ENCODE measurements at regions not wholly inside any gene's neighbourhood (a gene's known extent, or its start where the extent isn't known, plus 50 kb on each side); places are given as distances from the start of the nearest gene placed in this dataset.

- DNase-seq: no peak
Observed at GRCh38 chr6:147869201-147869600, 360.7 kb downstream of the SAMD5 start.

GRCh38 chr6:147869869-147870268, 361.4 kb downstream of the SAMD5 start:
- no peak for DNase-seq

GRCh38 chr6:147870506-147871110, 362.1 kb downstream of the SAMD5 start:
- DNase-seq: no peak

GRCh38 chr6:147872002-147872401, 363.5 kb downstream of the SAMD5 start:
- DNase-seq: no peak

- no peak for DNase-seq
Observed at GRCh38 chr6:147873816-147874215, 365.3 kb downstream of the SAMD5 start.

GRCh38 chr6:147874322-147874721, 365.8 kb downstream of the SAMD5 start:
- DNase-seq: no peak

GRCh38 chr6:147879031-147879580, 370.6 kb downstream of the SAMD5 start:
- no peak for DNase-seq

- DNase-seq: no peak
Observed at GRCh38 chr6:147881432-147881831, 372.9 kb downstream of the SAMD5 start.

- no peak for DNase-seq
Observed at GRCh38 chr6:147888374-147888773, 379.9 kb downstream of the SAMD5 start.

GRCh38 chr6:147891671-147892070, 383.2 kb downstream of the SAMD5 start:
- DNase-seq: no peak

GRCh38 chr6:147892476-147892875, 384.0 kb downstream of the SAMD5 start:
- no peak for DNase-seq

GRCh38 chr6:147895272-147895671, 386.8 kb downstream of the SAMD5 start:
- DNase-seq: no peak

GRCh38 chr6:147900247-147900830, 391.8 kb downstream of the SAMD5 start:
- DNase-seq: no peak

GRCh38 chr6:147903321-147903720, 394.8 kb downstream of the SAMD5 start:
- no peak for DNase-seq

GRCh38 chr6:147903931-147904330, 395.4 kb downstream of the SAMD5 start:
- no peak for DNase-seq

GRCh38 chr6:147904416-147904815, 395.9 kb downstream of the SAMD5 start:
- no peak for DNase-seq

- DNase-seq: no peak
Observed at GRCh38 chr6:147905711-147906110, 397.2 kb downstream of the SAMD5 start.

- no peak for DNase-seq
Observed at GRCh38 chr6:147906361-147906760, 397.9 kb downstream of the SAMD5 start.

GRCh38 chr6:147909640-147910039, 401.1 kb downstream of the SAMD5 start:
- DNase-seq: no peak

GRCh38 chr6:147910281-147910680, 401.8 kb downstream of the SAMD5 start:
- no peak for DNase-seq

GRCh38 chr6:147911057-147911456, 402.6 kb downstream of the SAMD5 start:
- DNase-seq: no peak

GRCh38 chr6:147911686-147912085, 403.2 kb downstream of the SAMD5 start:
- no peak for DNase-seq

- no peak for DNase-seq
Observed at GRCh38 chr6:147922799-147923198, 414.3 kb downstream of the SAMD5 start.

- no peak for DNase-seq
Observed at GRCh38 chr6:147924598-147924997, 416.1 kb downstream of the SAMD5 start.

- no peak for DNase-seq
Observed at GRCh38 chr6:147925826-147926225, 416.8 kb upstream of the SASH1 start.

Data from CD4-positive, alpha-beta T cell treated with Interleukin-6 for 4 hours (primary cell).